ENCODE measurements at regions not wholly inside any gene's neighbourhood (a gene's known extent, or its start where the extent isn't known, plus 50 kb on each side); places are given as distances from the start of the nearest gene placed in this dataset.
"Not testable (repeated sequence)": the region's sequence is repeated elsewhere in the genome, so short reads cannot be mapped to it uniquely, and the experiment has no call there.

DNA sequence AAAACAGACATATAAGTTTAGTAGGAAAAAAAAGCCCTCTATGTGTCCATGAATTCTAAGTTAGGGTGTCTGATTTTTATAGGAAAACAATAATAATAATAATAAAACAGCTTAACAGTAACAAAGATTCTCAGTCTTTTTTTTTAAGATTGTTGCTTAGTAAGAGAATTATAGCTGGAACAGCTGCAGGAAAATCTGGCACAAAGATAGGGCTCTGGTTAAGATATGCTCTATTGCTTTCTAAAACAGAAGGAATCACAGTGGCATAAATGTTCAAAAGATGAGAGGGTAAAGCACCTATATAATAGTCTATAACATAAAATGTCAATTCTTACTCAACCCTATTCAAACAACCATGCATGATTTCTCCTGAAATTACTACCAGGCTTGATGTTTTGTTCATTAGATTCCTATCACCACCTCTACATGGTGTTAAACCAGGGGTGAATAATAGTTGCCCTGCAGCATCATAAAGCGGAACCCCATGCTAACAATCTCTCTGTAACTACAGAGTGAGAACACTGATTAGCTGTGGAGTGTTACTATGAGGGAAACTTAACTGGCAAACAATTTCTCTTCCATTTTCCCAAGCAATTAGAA lies 541.4 kb upstream of the MIR17HG start:
- H3K4me1 Mint-ChIP-seq, result no peaks in the 10 kb centered on the region
- no peaks in the 10 kb centered on the region for H3K27me3 Mint-ChIP-seq
- H3K9me3 ChIP-seq (ENCODE audit: control insufficient read depth, low read length, poor library complexity, severe bottlenecking), result no peaks in the 10 kb centered on the region
- H3K4me3 Mint-ChIP-seq, result no peak overlapping the region
- DNase-seq (no peak), ATAC-seq (no peak)
- H3K36me3 Mint-ChIP-seq (ENCODE audit: low read depth), result no peaks in the 10 kb centered on the region
- no peak overlapping the region for H3K27ac Mint-ChIP-seq

DNA sequence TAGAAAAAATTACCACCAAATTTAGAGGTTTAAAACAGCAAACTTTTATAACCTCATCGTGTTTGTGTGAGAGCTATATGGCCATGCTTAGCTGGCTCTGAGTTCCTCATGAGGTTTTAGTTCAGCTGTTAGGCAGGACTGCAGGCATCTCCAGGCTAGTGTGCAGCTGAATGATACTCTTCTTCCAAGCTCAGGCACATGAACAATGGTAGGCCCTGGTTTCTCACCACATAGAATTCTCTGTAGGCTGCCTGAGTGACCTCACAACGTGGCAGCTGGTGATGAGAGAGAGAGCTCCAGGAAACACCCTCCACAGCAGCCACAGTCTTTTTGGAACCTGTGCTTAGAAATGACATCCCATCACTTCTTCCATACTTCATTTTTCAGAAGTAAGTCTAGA lies 540.6 kb upstream of the MIR17HG start:
- no peaks in the 10 kb centered on the region for H3K36me3 Mint-ChIP-seq (ENCODE audit: low read depth)
- no peaks in the 10 kb centered on the region for H3K9me3 ChIP-seq (ENCODE audit: control insufficient read depth, low read length, poor library complexity, severe bottlenecking)
- ATAC-seq, result no peak
- no peaks in the 10 kb centered on the region for H3K4me1 Mint-ChIP-seq
- H3K27ac Mint-ChIP-seq, result no peak overlapping the region
- DNase-seq, result no peak
- no peaks in the 10 kb centered on the region for H3K27me3 Mint-ChIP-seq
- no peak overlapping the region for H3K4me3 Mint-ChIP-seq

DNA sequence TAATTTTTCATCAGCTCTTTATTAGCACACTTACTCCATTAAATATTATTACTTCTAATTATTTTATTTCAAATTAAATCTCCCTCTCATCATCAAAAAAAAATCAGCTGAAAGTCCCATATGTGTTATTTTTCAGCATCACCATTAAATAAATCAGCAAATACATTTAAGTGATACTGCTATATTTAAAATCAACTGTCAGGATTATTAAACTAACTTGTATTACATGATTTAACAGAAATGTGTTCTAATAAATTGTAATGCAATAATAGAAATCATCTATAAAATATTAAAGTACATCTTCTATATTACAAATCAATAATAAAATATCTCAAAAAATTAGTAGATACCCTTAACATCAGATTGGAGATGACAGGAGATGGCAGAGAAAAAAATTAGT lies 538.6 kb upstream of the MIR17HG start:
- Mint-ChIP-seq H3K4me3 (no peak overlapping the region), H3K4me1 (no peaks in the 10 kb centered on the region), H3K27me3 (no peaks in the 10 kb centered on the region), H3K27ac (no peak overlapping the region), H3K36me3 (ENCODE audit: low read depth) (no peaks in the 10 kb centered on the region)
- no peak for ATAC-seq
- no peak for DNase-seq
- no peaks in the 10 kb centered on the region for H3K9me3 ChIP-seq (ENCODE audit: control insufficient read depth, low read length, poor library complexity, severe bottlenecking)

DNA sequence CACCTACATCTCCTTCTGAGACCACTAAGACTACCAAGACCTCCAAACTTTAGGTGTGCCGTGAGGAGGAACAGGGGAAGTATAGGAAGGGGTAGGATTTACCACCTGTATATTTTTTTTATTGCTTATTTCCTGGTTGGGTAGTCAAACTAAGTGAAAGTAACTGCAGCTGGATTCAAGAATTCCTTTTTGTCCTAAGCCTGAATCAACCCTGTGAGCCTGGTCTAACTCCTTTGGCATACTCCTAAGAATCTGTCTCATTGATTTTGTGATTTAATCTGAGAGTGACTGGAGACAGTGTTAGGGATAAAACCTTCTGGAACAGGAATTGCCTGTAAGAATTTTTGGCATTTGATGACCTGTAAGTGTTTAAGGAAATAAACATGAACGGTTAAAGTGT lies 523.5 kb upstream of the MIR17HG start:
- Mint-ChIP-seq H3K4me1 (no peaks in the 10 kb centered on the region), H3K36me3 (ENCODE audit: low read depth) (no peaks in the 10 kb centered on the region), H3K27ac (no peak overlapping the region), H3K27me3 (no peaks in the 10 kb centered on the region), H3K4me3 (no peak overlapping the region)
- peaks cover 3% of the 10 kb centered on the region for H3K9me3 ChIP-seq (ENCODE audit: control insufficient read depth, low read length, poor library complexity, severe bottlenecking)
- DNase-seq (no peak), ATAC-seq (no peak)

DNA sequence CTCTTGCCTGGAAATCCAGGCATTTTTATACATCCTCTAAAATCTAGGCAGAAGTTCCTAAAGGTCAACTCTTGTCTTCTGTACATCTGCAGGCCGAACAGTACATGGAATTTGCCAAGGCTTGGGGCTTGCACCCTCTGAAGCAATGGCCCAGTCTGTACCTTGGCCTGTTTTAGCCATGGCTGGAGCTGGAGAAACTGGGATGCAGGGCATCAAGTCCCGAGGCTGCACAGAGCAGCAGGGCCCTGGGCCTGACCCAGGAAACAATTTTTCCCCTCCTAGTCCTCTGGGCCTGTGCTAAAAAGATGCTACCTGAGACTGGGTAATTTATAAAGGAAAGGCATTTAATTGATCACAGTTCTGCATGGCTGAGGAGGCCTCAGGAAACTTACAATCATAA lies 520.8 kb upstream of the MIR17HG start:
- H3K36me3 Mint-ChIP-seq (ENCODE audit: low read depth), result no peaks in the 10 kb centered on the region
- H3K27me3 Mint-ChIP-seq, result no peaks in the 10 kb centered on the region
- no peak overlapping the region for H3K27ac Mint-ChIP-seq
- ATAC-seq, result no peak
- H3K4me3 Mint-ChIP-seq, result no peak overlapping the region
- no peaks in the 10 kb centered on the region for H3K4me1 Mint-ChIP-seq
- H3K9me3 ChIP-seq (ENCODE audit: control insufficient read depth, low read length, poor library complexity, severe bottlenecking), result peaks cover 3% of the 10 kb centered on the region
- no peak for DNase-seq

DNA sequence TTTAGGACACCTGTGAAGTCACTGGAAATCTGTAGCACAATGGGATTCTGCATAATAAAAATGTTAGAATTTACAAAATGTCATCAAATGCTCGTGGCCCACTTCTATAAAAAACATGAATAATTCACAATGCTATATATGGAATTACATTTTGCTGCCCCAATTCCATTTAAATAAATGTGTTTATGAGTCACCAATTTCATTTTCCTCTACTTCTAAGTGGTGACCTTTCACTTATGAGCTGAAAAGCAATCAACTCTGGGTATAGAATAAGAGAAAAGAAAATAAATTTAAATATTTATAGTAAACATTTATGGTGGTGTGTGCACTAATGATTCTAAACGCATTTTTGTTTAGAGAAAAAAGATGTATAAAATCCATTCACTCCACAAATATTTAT lies 516.7 kb upstream of the MIR17HG start:
- no peak for ATAC-seq
- DNase-seq, result no peak
- Mint-ChIP-seq H3K4me3 (no peak overlapping the region), H3K36me3 (ENCODE audit: low read depth) (no peaks in the 10 kb centered on the region), H3K4me1 (no peaks in the 10 kb centered on the region), H3K27me3 (no peaks in the 10 kb centered on the region), H3K27ac (no peak overlapping the region)
- no peaks in the 10 kb centered on the region for H3K9me3 ChIP-seq (ENCODE audit: control insufficient read depth, low read length, poor library complexity, severe bottlenecking)

DNA sequence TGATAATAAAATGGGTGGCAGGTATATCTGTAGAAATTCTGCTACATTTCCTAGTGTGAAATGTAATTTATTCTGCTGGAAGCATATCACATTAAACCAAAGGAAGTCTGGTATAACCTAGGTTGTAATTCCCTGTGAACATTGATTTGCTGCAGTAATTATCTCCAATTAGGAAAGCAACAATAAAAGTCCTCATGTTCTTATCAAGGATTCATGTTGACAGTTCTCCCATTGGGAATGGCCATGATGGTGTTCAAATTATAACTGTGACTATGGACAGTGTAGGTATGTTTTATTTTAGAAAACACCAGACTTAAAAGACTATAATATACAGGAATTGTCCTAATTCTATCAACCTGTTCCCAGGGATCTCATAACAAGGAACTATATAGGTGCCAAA lies 513.5 kb upstream of the MIR17HG start:
- no peaks in the 10 kb centered on the region for H3K27me3 Mint-ChIP-seq
- no peaks in the 10 kb centered on the region for H3K9me3 ChIP-seq (ENCODE audit: control insufficient read depth, low read length, poor library complexity, severe bottlenecking)
- ATAC-seq (no peak), DNase-seq (no peak)
- H3K4me3 Mint-ChIP-seq, result no peak overlapping the region
- no peak overlapping the region for H3K27ac Mint-ChIP-seq
- H3K36me3 Mint-ChIP-seq (ENCODE audit: low read depth), result no peaks in the 10 kb centered on the region
- no peaks in the 10 kb centered on the region for H3K4me1 Mint-ChIP-seq

DNA sequence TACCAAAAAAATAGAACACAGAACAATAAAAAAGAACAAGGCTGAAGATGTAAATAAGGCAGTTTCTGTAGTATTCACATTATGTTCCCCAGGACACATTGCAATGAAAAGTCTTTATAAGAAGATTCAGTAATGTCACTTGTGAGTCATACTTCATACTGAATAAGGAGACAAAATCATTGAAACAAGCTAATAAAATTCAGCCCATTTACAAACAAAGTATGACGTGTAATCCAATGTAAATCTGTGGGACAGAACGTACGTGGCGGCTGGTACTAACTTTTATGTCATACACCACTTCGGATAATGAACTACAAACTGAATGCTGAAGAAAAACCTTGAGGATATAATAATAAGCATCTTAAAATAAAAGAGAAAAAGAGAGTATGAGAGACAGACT lies 512.8 kb upstream of the MIR17HG start:
- DNase-seq (no peak), ATAC-seq (no peak)
- Mint-ChIP-seq H3K27ac (no peak overlapping the region), H3K4me1 (no peaks in the 10 kb centered on the region), H3K27me3 (no peaks in the 10 kb centered on the region), H3K4me3 (no peak overlapping the region), H3K36me3 (ENCODE audit: low read depth) (no peaks in the 10 kb centered on the region)
- no peaks in the 10 kb centered on the region for H3K9me3 ChIP-seq (ENCODE audit: control insufficient read depth, low read length, poor library complexity, severe bottlenecking)

DNA sequence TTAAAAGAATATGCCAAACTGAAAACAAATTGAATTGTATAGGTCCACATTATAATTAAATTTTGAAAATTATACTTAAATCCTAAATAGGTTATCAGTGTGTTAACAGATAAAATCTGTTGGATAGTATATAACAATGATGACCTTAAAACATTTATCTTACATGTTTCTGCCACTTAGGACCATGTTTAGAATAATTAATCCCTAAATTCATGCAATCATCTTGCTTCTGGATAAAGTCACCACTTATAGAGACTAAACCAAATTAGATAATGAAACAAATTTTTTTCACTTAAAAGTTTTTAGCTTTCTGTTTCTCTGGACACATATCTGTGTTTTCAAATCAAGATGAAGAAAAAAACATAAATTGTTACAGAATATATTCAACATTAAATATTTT lies 511.7 kb upstream of the MIR17HG start:
- no peaks in the 10 kb centered on the region for H3K4me1 Mint-ChIP-seq
- ATAC-seq (no peak), DNase-seq (no peak)
- no peak overlapping the region for H3K4me3 Mint-ChIP-seq
- no peaks in the 10 kb centered on the region for H3K9me3 ChIP-seq (ENCODE audit: control insufficient read depth, low read length, poor library complexity, severe bottlenecking)
- H3K36me3 Mint-ChIP-seq (ENCODE audit: low read depth), result no peaks in the 10 kb centered on the region
- no peaks in the 10 kb centered on the region for H3K27me3 Mint-ChIP-seq
- H3K27ac Mint-ChIP-seq, result no peak overlapping the region

DNA sequence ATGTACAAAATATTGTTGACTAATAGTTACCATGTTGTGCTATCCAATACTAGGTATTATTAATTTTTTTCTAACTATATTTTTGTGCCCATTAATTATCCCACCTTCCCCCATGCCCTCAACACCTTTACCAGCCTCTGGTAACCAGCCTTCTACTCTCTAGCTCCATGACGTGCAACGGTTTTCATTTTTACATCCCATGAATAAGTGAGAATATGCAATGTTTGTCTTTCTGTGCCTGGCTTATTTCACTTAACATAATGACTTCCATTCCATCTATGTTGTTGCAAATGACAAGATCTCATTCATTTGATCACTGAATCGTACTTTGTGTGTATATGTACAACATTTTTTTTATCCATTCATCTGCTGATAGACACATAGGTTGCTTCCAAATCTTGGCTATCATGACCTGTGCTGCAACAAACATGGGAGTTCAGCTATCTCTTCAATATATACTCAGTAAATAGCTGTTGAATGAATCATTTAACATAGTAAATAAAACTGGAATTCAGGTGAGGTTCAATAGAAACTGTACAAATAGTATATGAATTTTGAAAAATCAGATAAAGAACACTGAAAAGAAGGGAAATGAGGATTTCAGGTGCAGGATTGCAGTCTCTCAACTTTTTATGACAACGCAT lies 509.0 kb upstream of the MIR17HG start:
- no peaks in the 10 kb centered on the region for H3K9me3 ChIP-seq (ENCODE audit: control insufficient read depth, low read length, poor library complexity, severe bottlenecking)
- Mint-ChIP-seq H3K27me3 (no peaks in the 10 kb centered on the region), H3K4me3 (no peak overlapping the region), H3K4me1 (no peaks in the 10 kb centered on the region), H3K27ac (no peak overlapping the region), H3K36me3 (ENCODE audit: low read depth) (no peaks in the 10 kb centered on the region)
- ATAC-seq, result no peak
- DNase-seq, result no peak

DNA sequence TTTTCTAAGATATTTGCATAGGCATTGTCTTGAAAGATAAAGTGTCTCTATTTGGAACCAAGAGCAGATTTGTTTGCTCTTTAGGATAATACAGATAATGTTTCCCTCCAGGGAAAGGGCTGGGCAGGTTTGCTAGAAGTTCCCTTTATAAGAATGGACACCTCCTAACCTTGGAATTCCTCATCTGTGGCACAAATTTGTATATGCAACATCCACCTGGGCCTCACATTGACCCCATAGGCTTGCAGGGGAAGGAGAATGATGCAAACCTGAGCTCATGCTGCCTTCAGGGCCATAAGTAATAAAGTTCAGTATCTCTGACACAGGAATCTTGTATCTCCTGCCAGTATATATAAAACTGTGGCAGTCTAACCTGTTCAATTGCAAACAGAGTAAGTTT lies 508.4 kb upstream of the MIR17HG start:
- no peaks in the 10 kb centered on the region for H3K4me1 Mint-ChIP-seq
- no peaks in the 10 kb centered on the region for H3K27me3 Mint-ChIP-seq
- no peak overlapping the region for H3K4me3 Mint-ChIP-seq
- DNase-seq, result no peak
- no peaks in the 10 kb centered on the region for H3K36me3 Mint-ChIP-seq (ENCODE audit: low read depth)
- no peak overlapping the region for H3K27ac Mint-ChIP-seq
- no peak for ATAC-seq
- H3K9me3 ChIP-seq (ENCODE audit: control insufficient read depth, low read length, poor library complexity, severe bottlenecking), result no peaks in the 10 kb centered on the region

DNA sequence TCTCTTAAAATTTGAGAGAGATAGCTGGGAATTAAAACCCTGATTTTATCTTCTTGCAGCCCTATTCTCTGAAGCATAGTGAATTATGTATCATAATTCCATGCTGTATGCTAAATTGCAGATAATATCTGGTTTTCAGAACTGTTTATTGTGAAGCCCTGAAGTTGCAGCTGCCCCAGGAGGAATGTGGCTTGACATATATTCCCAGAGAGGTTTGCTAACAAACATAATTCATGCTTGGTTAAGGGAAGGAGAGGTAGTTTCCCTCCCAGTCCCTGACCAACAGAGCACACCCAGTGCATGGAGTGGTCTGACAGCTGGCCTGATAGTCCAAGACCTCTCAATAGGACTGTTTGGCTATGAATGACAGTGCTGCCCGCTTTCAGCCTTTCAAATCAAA lies 500.6 kb upstream of the MIR17HG start:
- DNase-seq (no peak), ATAC-seq (no peak)
- H3K4me1 Mint-ChIP-seq, result no peaks in the 10 kb centered on the region
- no peak overlapping the region for H3K4me3 Mint-ChIP-seq
- H3K9me3 ChIP-seq (ENCODE audit: control insufficient read depth, low read length, poor library complexity, severe bottlenecking), result no peaks in the 10 kb centered on the region
- H3K27me3 Mint-ChIP-seq, result no peaks in the 10 kb centered on the region
- no peak overlapping the region for H3K27ac Mint-ChIP-seq
- no peaks in the 10 kb centered on the region for H3K36me3 Mint-ChIP-seq (ENCODE audit: low read depth)

DNA sequence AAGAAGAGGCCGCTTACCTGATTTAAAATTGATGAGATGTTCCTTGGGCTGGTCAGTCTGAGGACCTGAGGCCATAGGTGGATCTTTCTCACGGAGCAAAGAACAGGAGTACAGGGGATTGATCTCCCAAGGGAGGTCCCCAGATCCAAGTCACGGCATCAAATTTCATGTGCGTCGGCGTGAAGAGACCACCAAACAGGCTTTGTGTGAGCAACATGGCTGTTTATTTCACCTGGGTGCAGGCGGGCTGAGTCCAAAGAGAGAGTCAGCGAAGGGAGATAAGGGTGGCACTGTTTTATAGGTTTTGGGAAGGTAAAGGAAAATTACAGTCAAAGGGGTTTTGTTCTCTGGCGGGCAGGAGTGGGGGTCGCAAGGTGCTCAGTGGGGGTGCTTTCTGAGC lies 493.8 kb upstream of the MIR17HG start:
- not testable (repeated sequence) for H3K9me3 ChIP-seq (ENCODE audit: control insufficient read depth, low read length, poor library complexity, severe bottlenecking); H3K4me3 Mint-ChIP-seq; DNase-seq; ATAC-seq; H3K27ac Mint-ChIP-seq; H3K4me1 Mint-ChIP-seq; H3K36me3 Mint-ChIP-seq (ENCODE audit: low read depth); H3K27me3 Mint-ChIP-seq

DNA sequence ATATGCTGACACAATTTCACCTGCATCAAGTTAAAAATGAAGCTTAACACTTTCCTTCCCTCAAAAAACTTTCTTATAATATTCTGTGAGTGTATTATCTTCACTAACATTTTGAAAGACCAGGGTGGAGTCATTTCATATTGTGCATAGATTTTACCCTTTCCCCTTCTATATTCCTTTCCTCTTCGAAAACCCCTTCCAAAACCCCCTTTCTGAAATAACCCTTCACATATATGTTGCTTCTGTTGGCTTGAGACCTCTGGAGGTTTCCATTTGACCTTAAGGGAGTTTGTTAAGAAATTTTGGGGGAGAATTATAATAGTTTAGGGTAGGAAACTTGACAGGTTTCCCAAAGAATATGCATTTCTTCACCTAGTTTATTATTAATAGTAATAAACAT lies 489.6 kb upstream of the MIR17HG start:
- ATAC-seq (no peak), DNase-seq (no peak)
- Mint-ChIP-seq H3K4me1 (no peaks in the 10 kb centered on the region), H3K36me3 (ENCODE audit: low read depth) (no peaks in the 10 kb centered on the region), H3K4me3 (no peak overlapping the region), H3K27ac (no peak overlapping the region), H3K27me3 (no peaks in the 10 kb centered on the region)
- no peaks in the 10 kb centered on the region for H3K9me3 ChIP-seq (ENCODE audit: control insufficient read depth, low read length, poor library complexity, severe bottlenecking)

All from T-helper 17 cell (primary cell).